GM23338 (cell line): ENCODE measurements at regions not wholly inside any gene's neighbourhood (a gene's known extent, or its start where the extent isn't known, plus 50 kb on each side); places are given as distances from the start of the nearest gene placed in this dataset.

Experiments used
- ATAC-seq: fragments of 200-7000 bp; cut with Tn5 transposase; 3 replicates; pipeline ENCODE4 v1.9.1; 2020
- DNase-seq: peaks from one replicate; pipeline ENCODE4 v3.0.0-alpha.2; 2015; ENCODE audit warnings: low spot score
- H2AFZ ChIP-seq: fragments of 200-600 bp; sonication (generic); 2 replicates; pipeline ENCODE4 v1.8.0; 2016; ENCODE audit warnings: antibody characterized with exemption, mild to moderate bottlenecking, moderate library complexity
- H3F3A ChIP-seq: fragments of 200-600 bp; sonication (generic); replicated peaks from 2 replicates; pipeline ENCODE4 v1.8.0; 2017; ENCODE audit warnings: antibody characterized with exemption, mixed run types, low read depth
- H3K27ac ChIP-seq: fragments of 200-600 bp; sonication (generic); 2 replicates; pipeline ENCODE4 v1.6.1; 2016; ENCODE audit warnings: low read depth
- H3K27me3 ChIP-seq: fragments of 200-600 bp; sonication (generic); 2 replicates; pipeline ENCODE4 v1.8.0; 2016; ENCODE audit warnings: mild to moderate bottlenecking, mixed run types, moderate library complexity; ENCODE audit not compliant: insufficient read depth
- H3K36me3 ChIP-seq: fragments of 200-600 bp; sonication (generic); 2 replicates; pipeline ENCODE4 v1.8.0; 2016; ENCODE audit warnings: mild to moderate bottlenecking; ENCODE audit not compliant: insufficient read depth
- H3K4me1 ChIP-seq: fragments of 200-600 bp; sonication (generic); 2 replicates; pipeline ENCODE4 v1.8.0; 2016; ENCODE audit warnings: mild to moderate bottlenecking, moderate library complexity; ENCODE audit not compliant: insufficient read depth
- H3K4me2 ChIP-seq: fragments of 200-600 bp; sonication (generic); 2 replicates; pipeline ENCODE4 v1.7.1; 2017; ENCODE audit warnings: mixed run types
- H3K4me3 ChIP-seq: fragments of 200-600 bp; sonication (generic); 2 replicates; pipeline ENCODE4 v1.6.1; 2016; ENCODE audit warnings: mixed run types
- H3K79me2 ChIP-seq: fragments of 200-600 bp; sonication (generic); replicated peaks from 2 replicates; pipeline ENCODE4 v1.8.0; 2017; ENCODE audit warnings: mild to moderate bottlenecking; ENCODE audit not compliant: insufficient read depth
- H3K9me2 ChIP-seq: fragments of 200-600 bp; sonication (generic); 2 replicates; pipeline ENCODE4 v1.8.0; 2017; ENCODE audit not compliant: insufficient read depth
- H4K20me1 ChIP-seq: fragments of 200-600 bp; sonication (generic); replicated peaks from 2 replicates; pipeline ENCODE4 v1.8.0; 2017; ENCODE audit warnings: mild to moderate bottlenecking; ENCODE audit not compliant: insufficient read depth
- H3K27ac Mint-ChIP-seq: 2 replicates; pipeline ENCODE4 v1.8.0; 2020; ENCODE audit warnings: inconsistent platforms, mild to moderate bottlenecking, moderate library complexity, mixed read lengths
- H3K27me3 Mint-ChIP-seq: 3 replicates; pipeline ENCODE4 v1.8.0; 2022; ENCODE audit warnings: low read depth, mild to moderate bottlenecking, moderate library complexity, mixed read lengths, inconsistent platforms; ENCODE audit not compliant: insufficient read depth, poor library complexity
- H3K36me3 Mint-ChIP-seq: 3 replicates; pipeline ENCODE4 v1.8.0; 2021; ENCODE audit warnings: low read depth, mild to moderate bottlenecking, inconsistent platforms, moderate library complexity, mixed read lengths
- H3K4me1 Mint-ChIP-seq: 3 replicates; pipeline ENCODE4 v1.8.0; 2020; ENCODE audit warnings: mild to moderate bottlenecking, inconsistent platforms, mixed read lengths
- H3K4me3 Mint-ChIP-seq: 3 replicates; pipeline ENCODE4 v1.8.0; 2021; ENCODE audit warnings: moderate library complexity, mild to moderate bottlenecking, inconsistent platforms, mixed read lengths
- H3K9me3 Mint-ChIP-seq: 3 replicates; pipeline ENCODE4 v1.8.0; 2020; ENCODE audit warnings: moderate library complexity, mild to moderate bottlenecking, inconsistent platforms, mixed read lengths
- CREB1 ChIP-seq: fragments of 250-450 bp; sonication (Bioruptor Pico); IDR thresholded peaks from 2 replicates; pipeline ENCODE4 v1.5.0; 2020; ENCODE audit warnings: low read depth, mild to moderate bottlenecking, moderate library complexity
- EZH2 ChIP-seq: fragments of 200-600 bp; sonication (generic); IDR thresholded peaks from one replicate; pipeline ENCODE4 v1.8.0; 2017; ENCODE audit warnings: antibody characterized with exemption, mild to moderate bottlenecking, low read depth; ENCODE audit not compliant: unreplicated experiment
- EZH2phosphoT487 ChIP-seq: fragments of 200-600 bp; sonication (generic); IDR thresholded peaks from one replicate; pipeline ENCODE4 v1.8.1; 2018; ENCODE audit warnings: antibody characterized with exemption; ENCODE audit not compliant: unreplicated experiment
- JUNB ChIP-seq: IDR thresholded peaks from one replicate; pipeline ENCODE4 v1.6.1; 2016; ENCODE audit warnings: antibody characterized with exemption; ENCODE audit not compliant: unreplicated experiment
- NANOG ChIP-seq: IDR thresholded peaks from 2 replicates; pipeline ENCODE4 v1.6.1; 2016; ENCODE audit warnings: antibody characterized with exemption, borderline replicate concordance
- POLR2AphosphoS5 ChIP-seq: IDR thresholded peaks from 2 replicates; pipeline ENCODE4 v1.6.1; 2016; ENCODE audit warnings: antibody characterized with exemption, low read depth
- STAT1 ChIP-seq: IDR thresholded peaks from one replicate; pipeline ENCODE4 v1.6.1; 2016; ENCODE audit warnings: antibody characterized with exemption; ENCODE audit not compliant: unreplicated experiment
- ZNF114 ChIP-seq: fragments of 250-450 bp; sonication (Bioruptor Pico); IDR thresholded peaks from 2 replicates; pipeline ENCODE4 v1.5.0; 2020; ENCODE audit warnings: mild to moderate bottlenecking, moderate library complexity
- ZNF331 ChIP-seq: fragments of 250-450 bp; sonication (Bioruptor Pico); IDR thresholded peaks from 2 replicates; pipeline ENCODE4 v1.5.0; 2020; ENCODE audit warnings: low read depth, mild to moderate bottlenecking, moderate library complexity
- TF ChIP-seq, protein P1 (sequence below): fragments of 250-450 bp; sonication (Bioruptor Pico); IDR thresholded peaks from 2 replicates; pipeline ENCODE4 v1.5.0; 2020; ENCODE audit warnings: mild to moderate bottlenecking, moderate library complexity
- TF ChIP-seq, protein P2 (sequence below): IDR thresholded peaks from one replicate; pipeline ENCODE4 v1.6.1; 2018; ENCODE audit warnings: antibody characterized with exemption; ENCODE audit not compliant: unreplicated experiment
- TF ChIP-seq, protein P3 (sequence below), 2 experiments: fragments of 200-600 bp in 1 of 2; sonication (generic) in 1 of 2; conservative IDR thresholded peaks; 2 replicates each; pipeline versions ENCODE4 v1.5.1 to v1.6.1; 2016 to 2017; ENCODE audit warnings: antibody characterized with exemption in 2 of 2, low read depth in 2 of 2, mild to moderate bottlenecking in 2 of 2, moderate library complexity in 1 of 2
- TF ChIP-seq, protein P4 (sequence below): IDR thresholded peaks from 2 replicates; pipeline ENCODE4 v1.6.1; 2016; ENCODE audit warnings: antibody characterized with exemption

DNA sequence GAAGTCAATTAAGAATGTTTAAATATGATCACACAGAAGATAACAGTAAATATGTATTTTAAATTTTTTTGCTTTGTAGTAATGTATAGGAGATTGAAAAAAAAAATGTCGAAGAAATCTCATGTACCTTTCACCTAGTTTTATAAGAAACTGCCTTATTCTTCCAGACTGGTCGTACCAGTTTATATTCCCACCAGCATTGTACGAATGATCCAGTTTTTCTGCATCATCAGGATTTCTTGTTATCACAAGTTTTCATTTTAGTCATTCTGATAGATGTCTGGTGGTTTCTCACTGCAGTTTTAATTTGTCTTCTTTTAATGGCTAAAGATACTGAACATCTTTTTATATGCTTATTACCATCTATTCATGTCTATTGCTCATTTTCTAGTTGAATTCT, 101.8 kb upstream of the CTSC start:
- H3K27me3 ChIP-seq, result no peaks in the 10 kb centered on the region
- peaks cover 9% of the 10 kb centered on the region for H3K36me3 Mint-ChIP-seq
- 0 out of 2 replicates have a peak, but pooled peaks cover 2% of the 10 kb centered on the region for H3K9me2 ChIP-seq
- ATAC-seq (no peak), DNase-seq (no peak)
- no peak for TF ChIP-seq CREB1 (CRISPR knock-in tag)
- no peak for TF ChIP-seq POLR2AphosphoS5
- no peak for TF ChIP-seq ZNF331 (CRISPR knock-in tag)
- TF ChIP-seq NANOG, result no peak
- TF ChIP-seq, protein P1, sequence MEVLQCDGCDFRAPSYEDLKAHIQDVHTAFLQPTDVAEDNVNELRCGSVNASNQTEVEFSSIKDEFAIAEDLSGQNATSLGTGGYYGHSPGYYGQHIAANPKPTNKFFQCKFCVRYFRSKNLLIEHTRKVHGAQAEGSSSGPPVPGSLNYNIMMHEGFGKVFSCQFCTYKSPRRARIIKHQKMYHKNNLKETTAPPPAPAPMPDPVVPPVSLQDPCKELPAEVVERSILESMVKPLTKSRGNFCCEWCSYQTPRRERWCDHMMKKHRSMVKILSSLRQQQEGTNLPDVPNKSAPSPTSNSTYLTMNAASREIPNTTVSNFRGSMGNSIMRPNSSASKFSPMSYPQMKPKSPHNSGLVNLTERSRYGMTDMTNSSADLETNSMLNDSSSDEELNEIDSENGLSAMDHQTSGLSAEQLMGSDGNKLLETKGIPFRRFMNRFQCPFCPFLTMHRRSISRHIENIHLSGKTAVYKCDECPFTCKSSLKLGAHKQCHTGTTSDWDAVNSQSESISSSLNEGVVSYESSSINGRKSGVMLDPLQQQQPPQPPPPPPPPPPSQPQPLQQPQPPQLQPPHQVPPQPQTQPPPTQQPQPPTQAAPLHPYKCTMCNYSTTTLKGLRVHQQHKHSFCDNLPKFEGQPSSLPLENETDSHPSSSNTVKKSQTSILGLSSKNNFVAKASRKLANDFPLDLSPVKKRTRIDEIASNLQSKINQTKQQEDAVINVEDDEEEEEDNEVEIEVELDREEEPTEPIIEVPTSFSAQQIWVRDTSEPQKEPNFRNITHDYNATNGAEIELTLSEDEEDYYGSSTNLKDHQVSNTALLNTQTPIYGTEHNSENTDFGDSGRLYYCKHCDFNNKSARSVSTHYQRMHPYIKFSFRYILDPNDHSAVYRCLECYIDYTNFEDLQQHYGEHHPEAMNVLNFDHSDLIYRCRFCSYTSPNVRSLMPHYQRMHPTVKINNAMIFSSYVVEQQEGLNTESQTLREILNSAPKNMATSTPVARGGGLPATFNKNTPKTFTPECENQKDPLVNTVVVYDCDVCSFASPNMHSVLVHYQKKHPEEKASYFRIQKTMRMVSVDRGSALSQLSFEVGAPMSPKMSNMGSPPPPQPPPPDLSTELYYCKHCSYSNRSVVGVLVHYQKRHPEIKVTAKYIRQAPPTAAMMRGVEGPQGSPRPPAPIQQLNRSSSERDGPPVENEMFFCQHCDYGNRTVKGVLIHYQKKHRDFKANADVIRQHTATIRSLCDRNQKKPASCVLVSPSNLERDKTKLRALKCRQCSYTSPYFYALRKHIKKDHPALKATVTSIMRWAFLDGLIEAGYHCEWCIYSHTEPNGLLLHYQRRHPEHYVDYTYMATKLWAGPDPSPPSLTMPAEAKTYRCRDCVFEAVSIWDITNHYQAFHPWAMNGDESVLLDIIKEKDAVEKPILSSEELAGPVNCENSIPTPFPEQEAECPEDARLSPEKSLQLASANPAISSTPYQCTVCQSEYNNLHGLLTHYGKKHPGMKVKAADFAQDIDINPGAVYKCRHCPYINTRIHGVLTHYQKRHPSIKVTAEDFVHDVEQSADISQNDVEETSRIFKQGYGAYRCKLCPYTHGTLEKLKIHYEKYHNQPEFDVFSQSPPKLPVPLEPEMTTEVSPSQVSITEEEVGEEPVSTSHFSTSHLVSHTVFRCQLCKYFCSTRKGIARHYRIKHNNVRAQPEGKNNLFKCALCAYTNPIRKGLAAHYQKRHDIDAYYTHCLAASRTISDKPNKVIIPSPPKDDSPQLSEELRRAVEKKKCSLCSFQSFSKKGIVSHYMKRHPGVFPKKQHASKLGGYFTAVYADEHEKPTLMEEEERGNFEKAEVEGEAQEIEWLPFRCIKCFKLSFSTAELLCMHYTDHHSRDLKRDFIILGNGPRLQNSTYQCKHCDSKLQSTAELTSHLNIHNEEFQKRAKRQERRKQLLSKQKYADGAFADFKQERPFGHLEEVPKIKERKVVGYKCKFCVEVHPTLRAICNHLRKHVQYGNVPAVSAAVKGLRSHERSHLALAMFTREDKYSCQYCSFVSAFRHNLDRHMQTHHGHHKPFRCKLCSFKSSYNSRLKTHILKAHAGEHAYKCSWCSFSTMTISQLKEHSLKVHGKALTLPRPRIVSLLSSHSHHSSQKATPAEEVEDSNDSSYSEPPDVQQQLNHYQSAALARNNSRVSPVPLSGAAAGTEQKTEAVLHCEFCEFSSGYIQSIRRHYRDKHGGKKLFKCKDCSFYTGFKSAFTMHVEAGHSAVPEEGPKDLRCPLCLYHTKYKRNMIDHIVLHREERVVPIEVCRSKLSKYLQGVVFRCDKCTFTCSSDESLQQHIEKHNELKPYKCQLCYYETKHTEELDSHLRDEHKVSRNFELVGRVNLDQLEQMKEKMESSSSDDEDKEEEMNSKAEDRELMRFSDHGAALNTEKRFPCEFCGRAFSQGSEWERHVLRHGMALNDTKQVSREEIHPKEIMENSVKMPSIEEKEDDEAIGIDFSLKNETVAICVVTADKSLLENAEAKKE, result no peak
- no peak for TF ChIP-seq STAT1
- no peak for TF ChIP-seq JUNB
- TF ChIP-seq, protein P2, sequence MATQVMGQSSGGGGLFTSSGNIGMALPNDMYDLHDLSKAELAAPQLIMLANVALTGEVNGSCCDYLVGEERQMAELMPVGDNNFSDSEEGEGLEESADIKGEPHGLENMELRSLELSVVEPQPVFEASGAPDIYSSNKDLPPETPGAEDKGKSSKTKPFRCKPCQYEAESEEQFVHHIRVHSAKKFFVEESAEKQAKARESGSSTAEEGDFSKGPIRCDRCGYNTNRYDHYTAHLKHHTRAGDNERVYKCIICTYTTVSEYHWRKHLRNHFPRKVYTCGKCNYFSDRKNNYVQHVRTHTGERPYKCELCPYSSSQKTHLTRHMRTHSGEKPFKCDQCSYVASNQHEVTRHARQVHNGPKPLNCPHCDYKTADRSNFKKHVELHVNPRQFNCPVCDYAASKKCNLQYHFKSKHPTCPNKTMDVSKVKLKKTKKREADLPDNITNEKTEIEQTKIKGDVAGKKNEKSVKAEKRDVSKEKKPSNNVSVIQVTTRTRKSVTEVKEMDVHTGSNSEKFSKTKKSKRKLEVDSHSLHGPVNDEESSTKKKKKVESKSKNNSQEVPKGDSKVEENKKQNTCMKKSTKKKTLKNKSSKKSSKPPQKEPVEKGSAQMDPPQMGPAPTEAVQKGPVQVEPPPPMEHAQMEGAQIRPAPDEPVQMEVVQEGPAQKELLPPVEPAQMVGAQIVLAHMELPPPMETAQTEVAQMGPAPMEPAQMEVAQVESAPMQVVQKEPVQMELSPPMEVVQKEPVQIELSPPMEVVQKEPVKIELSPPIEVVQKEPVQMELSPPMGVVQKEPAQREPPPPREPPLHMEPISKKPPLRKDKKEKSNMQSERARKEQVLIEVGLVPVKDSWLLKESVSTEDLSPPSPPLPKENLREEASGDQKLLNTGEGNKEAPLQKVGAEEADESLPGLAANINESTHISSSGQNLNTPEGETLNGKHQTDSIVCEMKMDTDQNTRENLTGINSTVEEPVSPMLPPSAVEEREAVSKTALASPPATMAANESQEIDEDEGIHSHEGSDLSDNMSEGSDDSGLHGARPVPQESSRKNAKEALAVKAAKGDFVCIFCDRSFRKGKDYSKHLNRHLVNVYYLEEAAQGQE, result no peak
- no peak for TF ChIP-seq EZH2
- TF ChIP-seq, protein P3, sequence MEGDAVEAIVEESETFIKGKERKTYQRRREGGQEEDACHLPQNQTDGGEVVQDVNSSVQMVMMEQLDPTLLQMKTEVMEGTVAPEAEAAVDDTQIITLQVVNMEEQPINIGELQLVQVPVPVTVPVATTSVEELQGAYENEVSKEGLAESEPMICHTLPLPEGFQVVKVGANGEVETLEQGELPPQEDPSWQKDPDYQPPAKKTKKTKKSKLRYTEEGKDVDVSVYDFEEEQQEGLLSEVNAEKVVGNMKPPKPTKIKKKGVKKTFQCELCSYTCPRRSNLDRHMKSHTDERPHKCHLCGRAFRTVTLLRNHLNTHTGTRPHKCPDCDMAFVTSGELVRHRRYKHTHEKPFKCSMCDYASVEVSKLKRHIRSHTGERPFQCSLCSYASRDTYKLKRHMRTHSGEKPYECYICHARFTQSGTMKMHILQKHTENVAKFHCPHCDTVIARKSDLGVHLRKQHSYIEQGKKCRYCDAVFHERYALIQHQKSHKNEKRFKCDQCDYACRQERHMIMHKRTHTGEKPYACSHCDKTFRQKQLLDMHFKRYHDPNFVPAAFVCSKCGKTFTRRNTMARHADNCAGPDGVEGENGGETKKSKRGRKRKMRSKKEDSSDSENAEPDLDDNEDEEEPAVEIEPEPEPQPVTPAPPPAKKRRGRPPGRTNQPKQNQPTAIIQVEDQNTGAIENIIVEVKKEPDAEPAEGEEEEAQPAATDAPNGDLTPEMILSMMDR (conservative IDR thresholded peaks at IDR 0.05; ENCODE audit: low read depth in 2 of 2), result no peak
- TF ChIP-seq ZNF114 (CRISPR knock-in tag), result no peak
- TF ChIP-seq, protein P4, sequence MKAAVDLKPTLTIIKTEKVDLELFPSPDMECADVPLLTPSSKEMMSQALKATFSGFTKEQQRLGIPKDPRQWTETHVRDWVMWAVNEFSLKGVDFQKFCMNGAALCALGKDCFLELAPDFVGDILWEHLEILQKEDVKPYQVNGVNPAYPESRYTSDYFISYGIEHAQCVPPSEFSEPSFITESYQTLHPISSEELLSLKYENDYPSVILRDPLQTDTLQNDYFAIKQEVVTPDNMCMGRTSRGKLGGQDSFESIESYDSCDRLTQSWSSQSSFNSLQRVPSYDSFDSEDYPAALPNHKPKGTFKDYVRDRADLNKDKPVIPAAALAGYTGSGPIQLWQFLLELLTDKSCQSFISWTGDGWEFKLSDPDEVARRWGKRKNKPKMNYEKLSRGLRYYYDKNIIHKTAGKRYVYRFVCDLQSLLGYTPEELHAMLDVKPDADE, result no peak
- no peak for TF ChIP-seq EZH2phosphoT487
- H3K4me1 ChIP-seq, result no peaks in the 10 kb centered on the region
- no peak overlapping the region for H3K4me3 ChIP-seq
- peaks cover 10% of the 10 kb centered on the region for H3K9me3 Mint-ChIP-seq
- H3K27me3 Mint-ChIP-seq, result peaks cover 2% of the 10 kb centered on the region
- peaks cover 9% of the 10 kb centered on the region; the same call in 2 of the 3 replicates for H3K4me1 Mint-ChIP-seq
- no peak overlapping the region for H3K4me3 Mint-ChIP-seq
- H4K20me1 ChIP-seq, result no peaks in the 10 kb centered on the region
- H3K27ac ChIP-seq, result no peak overlapping the region
- no peaks in the 10 kb centered on the region for H3K79me2 ChIP-seq
- H3K27ac Mint-ChIP-seq, result no peak overlapping the region
- no peak overlapping the region for H3K4me2 ChIP-seq
- no peaks in the 10 kb centered on the region for H3K36me3 ChIP-seq
- no peak overlapping the region for H2AFZ ChIP-seq
- H3F3A ChIP-seq, result no peaks in the 10 kb centered on the region
